HuH-7 (cell line): ENCODE measurements at regions not wholly inside any gene's neighbourhood (a gene's known extent, or its start where the extent isn't known, plus 50 kb on each side); places are given as distances from the start of the nearest gene placed in this dataset.

Experiments used
- DNase-seq: peaks from one replicate; pipeline ENCODE4 v3.0.0; 2011; ENCODE audit warnings: low spot score

- no peak for DNase-seq
These were observed 50.4 kb upstream of the CIBAR2 start for GRCh38 chr16:85162478-85163277.

- DNase-seq = no peak
These were observed 51.2 kb upstream of the CIBAR2 start for GRCh38 chr16:85163278-85164112.

GRCh38 chr16:85164431-85164830 lies 52.2 kb upstream of the CIBAR2 start:
- DNase-seq = no peak

GRCh38 chr16:85164838-85165516 lies 52.7 kb upstream of the CIBAR2 start:
- no peak for DNase-seq

- DNase-seq = no peak
These were observed 53.5 kb upstream of the CIBAR2 start for GRCh38 chr16:85165781-85166180.

- no peak for DNase-seq
These were observed 54.0 kb upstream of the CIBAR2 start for GRCh38 chr16:85166281-85166680.

GRCh38 chr16:85166699-85167588 lies 54.7 kb upstream of the CIBAR2 start:
- peak; percentile 61 for DNase-seq

- DNase-seq = peak; percentile 90
These were observed 55.6 kb upstream of the CIBAR2 start for GRCh38 chr16:85167589-85168537.

- peak; percentile 93 for DNase-seq
These were observed 56.5 kb upstream of the CIBAR2 start for GRCh38 chr16:85168732-85169256.

- DNase-seq = peak; percentile 41
These were observed 57.2 kb upstream of the CIBAR2 start for GRCh38 chr16:85169333-85170065.

GRCh38 chr16:85170066-85170491 lies 57.8 kb upstream of the CIBAR2 start:
- DNase-seq = no peak

GRCh38 chr16:85170590-85171003 lies 58.3 kb upstream of the CIBAR2 start:
- DNase-seq = no peak

- DNase-seq = no peak
These were observed 58.9 kb upstream of the CIBAR2 start for GRCh38 chr16:85171004-85171758.

- DNase-seq = no peak
These were observed 59.6 kb upstream of the CIBAR2 start for GRCh38 chr16:85171759-85172454.

GRCh38 chr16:85172455-85173145 lies 60.3 kb upstream of the CIBAR2 start:
- peak; percentile 96 for DNase-seq

- peak; percentile 75 for DNase-seq
These were observed 61.1 kb upstream of the CIBAR2 start for GRCh38 chr16:85173146-85173980.
